Endothelial cell of hepatic sinusoid (primary cell): ENCODE measurements at regions not wholly inside any gene's neighbourhood (a gene's known extent, or its start where the extent isn't known, plus 50 kb on each side); places are given as distances from the start of the nearest gene placed in this dataset.

Experiments
- in situ Hi-C: cut with HindIII; loops from 2 replicates; pipeline ENCODE4 v1.10.0; 2017; ENCODE audit warnings: low sequenced_read_pairs

DNA sequence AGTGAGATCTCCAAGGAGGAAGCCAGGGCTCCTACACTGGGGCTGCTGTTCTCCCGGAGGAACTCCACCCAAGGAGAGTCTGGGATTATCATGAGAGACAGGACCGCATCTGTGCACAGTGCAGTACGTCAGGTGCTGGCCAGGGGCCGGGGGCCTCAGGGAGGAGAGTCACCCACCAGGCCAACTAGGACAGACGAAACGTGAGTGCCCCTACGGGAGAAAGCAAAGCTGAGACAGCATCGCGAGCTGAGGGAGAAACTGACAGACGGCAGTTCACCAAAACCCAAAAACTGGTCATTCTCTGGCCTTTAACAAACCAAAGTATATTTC lies 273.4 kb downstream of the BRD1 start:
- in situ Hi-C loops: no loop called here

DNA sequence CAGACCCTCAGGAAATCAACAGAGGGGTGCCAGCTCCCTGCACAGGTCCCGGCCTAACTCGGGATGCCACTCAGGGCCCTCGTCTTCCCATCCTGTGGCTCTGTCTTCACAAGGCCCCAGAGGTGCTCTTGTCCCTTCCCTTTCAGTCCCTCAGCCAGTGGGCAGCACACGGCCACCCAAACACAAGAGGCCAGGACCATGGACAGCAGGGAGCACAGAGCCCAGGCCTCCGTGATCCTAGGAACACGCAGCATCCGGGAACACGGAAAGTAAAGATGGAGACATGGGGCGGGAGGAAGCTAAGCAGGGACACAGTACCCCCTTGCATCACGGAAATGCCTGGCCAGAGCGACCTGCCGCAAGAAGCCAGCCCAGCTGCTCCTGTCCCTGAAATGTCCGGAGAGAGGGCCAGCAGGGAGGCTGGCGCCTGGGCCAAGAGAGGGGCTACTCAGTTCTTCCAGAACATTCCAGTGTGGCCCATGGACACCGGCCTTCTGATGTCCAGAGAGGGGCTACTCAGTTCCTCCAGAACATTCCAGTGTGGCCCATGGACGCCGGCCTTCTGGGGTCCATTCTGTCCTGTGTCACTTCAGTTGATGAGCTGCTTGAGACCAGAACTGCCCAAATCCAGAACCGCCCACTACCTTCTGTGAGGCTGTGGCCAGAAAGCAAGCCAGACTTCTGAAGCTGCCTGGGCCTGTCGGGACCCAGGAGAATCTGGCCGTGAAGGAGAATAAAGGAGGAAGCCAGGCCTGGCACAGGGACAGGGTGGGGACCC lies 274.0 kb downstream of the BRD1 start:
- in situ Hi-C loops: no loop called here

DNA sequence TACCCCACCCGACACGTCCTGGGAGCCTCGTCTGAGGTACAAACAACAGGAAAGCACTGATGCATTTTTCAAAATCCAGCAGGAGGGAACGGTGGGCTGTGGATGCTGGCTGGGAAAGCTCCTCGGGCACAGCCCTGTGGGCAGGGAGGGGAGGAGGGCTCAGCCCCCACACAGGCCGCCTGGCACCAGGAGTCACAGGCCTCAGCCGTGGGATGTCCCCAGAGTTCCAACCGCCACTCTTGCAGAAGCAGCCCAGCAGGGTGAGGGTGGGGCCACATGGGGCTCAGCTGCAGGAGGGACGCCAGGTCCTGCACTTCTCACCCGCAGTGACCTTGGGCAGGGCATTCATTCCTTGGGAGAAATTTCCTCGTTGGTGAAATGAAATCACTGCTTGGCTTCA lies 274.6 kb downstream of the BRD1 start:
- in situ Hi-C loops: no loop called here

DNA sequence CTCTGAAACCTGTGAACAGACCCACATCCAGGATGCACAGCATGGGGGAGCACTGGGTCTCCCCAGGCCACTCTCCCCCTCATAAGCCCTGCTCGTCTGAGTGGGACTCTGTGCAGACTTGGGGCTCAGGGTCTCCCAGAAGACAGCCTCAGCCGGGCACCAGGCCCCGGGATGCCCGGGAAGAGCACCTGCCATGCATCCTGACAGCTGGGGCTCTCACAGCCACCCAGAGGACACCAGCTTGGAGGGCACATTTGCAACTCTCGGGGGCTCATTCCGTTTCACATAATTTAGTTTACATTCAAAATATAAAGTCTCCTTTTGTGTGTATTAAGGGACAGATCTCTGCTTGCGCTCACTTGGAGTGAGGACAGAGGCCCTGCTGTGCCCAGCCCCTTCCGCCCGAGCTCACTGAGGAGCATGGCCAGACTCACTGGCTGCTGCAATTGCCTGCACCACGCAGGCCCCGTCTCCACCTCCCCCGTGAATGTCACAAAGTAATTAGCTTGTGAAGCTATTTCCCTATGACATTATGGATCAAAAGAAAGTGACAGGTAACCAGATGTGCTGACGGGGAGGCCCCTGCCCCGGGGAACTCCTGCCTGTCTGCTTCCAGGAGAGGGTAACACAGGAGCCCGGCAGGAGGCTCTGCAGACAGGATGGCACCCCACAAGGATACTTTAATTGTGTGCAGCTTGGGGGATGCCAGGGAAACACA lies 275.6 kb downstream of the BRD1 start:
- in situ Hi-C loops: no loop called here

DNA sequence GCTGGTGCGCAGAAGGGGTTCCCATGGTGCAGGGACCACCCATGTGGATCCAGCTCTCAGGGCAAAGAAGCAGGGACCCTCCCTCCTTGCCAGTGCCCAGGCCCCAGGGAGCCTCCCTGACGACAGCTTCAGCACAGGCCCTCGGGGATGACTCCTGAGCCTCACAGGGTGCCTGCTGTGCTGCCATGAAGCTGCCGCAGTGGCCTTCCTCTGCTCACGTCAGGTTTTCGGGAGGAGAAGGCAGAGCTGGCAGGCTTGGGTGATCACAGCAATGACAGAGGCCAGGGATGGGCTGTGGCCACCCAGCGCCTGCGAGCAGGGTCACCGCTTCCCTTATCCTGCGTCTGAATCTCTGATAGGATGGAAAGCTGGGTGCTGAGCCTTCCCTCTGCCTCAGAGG lies 276.2 kb downstream of the BRD1 start:
- in situ Hi-C loops: no loop called here

DNA sequence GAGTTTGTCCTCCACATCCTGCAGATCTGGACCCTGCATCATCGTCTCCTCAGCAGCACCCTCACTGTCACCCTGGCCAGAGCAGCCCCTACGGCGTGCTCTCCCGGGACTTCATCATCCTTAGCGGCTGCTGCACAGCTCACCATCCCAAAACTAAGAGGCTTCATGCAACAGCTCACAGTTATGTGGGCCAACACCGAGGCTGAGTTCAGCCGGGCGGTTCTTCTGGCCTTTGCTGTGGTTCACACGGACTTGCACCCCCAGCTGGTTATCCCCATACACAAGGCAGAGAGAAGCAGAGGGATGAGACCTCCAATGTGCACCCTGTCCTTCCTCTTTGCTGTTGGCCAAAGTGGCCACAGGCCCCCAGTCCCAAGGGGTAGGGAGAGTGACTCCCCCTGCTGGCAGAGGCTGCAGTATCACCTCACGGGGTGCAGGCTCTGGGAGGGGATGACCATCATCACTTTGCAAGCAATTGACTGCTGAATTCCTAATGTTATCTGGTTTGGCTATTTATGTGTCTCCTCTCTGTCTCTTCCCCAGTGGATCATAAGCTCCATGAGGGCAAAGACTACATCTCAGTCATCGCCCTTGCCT lies 276.8 kb downstream of the BRD1 start:
- in situ Hi-C loops: no loop called here

DNA sequence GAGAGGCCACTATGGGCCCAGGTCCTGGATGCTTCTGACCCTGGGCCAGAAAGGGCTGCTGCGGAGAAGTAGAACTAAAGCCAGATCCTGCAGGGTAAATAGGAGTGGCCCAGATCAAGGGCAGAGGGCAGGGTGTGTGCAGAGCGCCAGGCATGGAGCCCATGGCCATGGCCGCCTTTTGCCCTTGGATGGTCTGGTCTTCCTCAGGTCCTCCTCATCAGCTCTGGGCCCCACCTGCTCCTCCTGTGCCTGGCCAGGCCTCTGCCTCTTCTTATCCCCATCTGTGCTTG lies 277.6 kb downstream of the BRD1 start:
- in situ Hi-C loops: no loop called here

DNA sequence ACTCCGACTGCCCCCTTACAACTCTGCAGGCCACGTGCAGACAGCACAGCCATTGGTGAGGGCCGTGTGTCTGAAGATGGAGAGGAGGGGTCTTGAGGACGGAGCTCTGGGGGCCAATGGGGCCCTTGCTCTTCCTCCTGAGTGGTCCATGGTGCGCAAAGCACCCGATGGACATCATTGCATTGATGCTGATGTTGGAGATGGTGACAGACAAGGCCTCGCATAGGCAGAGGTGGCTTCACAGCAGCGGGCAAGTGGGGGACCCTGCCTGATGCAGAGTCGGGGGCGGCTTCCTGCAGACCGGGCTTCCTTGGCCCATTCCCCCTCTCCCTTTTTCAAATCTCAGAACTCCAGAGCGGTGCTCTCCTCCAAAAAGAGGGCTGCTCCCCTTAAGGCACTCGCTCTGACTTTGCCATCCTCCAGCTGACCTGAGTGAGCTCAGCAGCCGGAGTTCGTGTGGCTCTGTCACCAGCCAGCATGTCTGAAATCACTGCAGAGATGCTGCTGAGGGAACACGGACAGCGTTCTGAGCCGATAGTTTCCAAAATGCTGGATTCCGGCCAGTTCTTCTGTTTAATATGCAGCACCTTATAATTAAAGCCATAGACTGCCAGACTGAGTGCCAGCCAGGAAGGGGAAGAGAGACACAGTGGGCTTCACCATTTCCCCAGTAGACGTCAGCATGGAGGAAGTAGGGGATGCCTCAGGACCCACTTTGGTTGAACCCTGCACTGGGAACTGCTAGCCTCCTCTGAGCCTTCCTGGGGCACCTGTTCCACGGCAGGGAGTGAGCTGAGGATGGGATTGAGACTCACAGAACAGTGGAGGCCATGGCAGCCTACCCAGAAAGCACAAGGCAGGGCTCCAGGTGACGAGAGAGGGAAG lies 278.2 kb downstream of the BRD1 start:
- in situ Hi-C loops: loop anchor here (5.0 kb wide), 1 partner anchor 88 kb away; no protein-coding TSS in a partner anchor

DNA sequence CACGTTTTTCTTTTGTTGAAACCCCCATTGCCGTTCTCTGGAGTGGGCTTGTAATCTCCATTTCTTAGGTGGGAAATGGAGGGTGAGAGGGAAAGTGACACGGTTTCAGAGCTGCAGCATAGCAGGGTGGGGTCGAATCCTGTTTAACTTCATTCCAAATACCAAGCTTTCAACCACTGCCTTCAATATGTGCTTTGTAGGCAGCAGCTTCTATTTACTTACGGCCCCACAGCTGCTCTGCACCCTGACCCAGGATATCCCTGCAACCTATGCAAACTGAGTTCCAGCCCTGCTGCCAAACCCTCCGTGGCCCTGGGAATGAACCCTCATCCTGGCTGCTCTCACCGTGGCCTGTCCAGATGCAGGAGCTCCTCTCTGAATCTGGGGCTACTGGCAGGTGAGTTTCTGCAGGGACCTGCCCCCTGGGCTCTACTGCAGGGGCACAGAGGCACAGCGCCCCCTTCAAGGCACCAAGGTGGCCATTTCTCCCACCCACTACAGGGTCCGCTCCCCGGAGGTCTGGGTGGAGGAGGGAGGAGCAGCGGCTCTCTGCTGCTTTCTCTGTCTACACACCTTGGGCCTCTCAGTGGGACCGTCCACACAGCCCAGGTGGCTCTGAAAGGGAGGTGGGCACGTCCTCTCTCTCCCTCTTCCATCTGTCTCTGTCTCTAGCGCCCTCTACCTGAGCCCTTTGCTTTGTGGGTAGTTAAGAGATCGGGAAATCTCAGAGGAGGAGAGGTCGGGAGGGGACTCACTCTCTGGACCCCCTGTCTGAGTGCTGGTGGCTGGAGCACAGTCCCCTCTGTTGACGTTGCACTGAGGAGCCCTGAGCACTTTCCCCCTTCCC lies 279.1 kb downstream of the BRD1 start:
- in situ Hi-C loops: loop anchor here (5.0 kb wide), 1 partner anchor 89 kb away; no protein-coding TSS in a partner anchor

DNA sequence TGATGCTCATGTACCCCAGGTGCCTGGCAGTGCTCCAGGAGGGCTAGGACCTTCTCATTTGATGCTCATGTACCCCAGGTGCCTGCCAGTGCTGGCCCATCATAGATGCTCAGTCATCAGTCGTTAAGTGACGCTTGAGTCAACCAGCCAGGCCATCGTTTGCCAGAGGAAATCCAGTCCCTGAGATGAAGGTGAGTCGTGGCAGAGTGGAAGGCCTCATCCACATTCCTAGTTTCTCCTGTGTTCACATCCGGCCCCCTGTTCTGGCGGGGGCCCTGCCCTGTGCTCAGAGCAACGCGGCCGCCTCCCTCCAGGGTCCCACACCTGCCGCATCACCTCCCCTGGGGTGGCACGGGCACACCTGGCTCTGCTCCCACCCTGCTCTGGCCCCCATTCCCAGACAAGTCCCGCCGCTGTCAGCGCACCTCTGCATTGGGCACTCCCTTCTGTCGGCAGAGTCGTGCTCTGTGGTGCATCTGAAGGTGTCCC lies 279.9 kb downstream of the BRD1 start:
- in situ Hi-C loops: loop anchor here (5.0 kb wide), 1 partner anchor 90 kb away; no protein-coding TSS in a partner anchor

DNA sequence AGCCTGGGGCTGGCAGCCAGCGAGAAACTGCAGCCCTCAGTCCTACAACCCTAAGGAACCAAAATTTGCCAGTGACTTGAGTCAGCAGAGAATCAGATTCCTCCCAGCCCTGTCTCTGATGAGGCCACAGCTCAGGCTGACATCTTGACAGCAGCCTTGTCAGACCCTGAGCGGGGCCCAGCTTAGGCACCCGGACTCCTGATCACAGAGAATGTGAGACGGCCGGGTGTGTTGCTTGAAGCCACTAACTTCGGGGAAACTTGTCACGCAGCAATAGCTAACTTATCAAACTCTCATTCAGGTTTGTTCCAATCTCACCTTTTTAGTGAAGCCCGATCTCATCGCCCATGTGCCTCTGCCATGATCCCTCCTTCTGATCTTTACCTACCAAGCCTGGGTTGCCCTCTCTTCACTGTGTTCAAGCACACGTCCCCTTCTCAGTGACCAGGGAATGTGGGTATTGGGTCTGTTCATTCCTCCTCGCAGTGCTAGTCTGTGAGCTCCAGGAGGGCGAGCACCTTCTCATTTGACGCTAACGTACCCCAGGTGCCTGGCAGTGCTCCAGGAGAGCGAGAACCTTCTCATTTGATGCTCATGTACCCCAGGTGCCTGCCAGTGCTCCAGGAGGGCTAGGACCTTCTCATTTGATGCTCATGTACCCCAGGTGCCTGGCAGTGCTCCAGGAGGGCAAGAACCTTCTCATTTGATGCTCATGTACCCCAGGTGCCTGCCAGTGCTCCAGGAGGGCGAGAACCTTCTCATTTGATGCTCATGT lies 280.7 kb downstream of the BRD1 start:
- in situ Hi-C loops: loop anchor here (5.0 kb wide), 1 partner anchor 90 kb away; no protein-coding TSS in a partner anchor

DNA sequence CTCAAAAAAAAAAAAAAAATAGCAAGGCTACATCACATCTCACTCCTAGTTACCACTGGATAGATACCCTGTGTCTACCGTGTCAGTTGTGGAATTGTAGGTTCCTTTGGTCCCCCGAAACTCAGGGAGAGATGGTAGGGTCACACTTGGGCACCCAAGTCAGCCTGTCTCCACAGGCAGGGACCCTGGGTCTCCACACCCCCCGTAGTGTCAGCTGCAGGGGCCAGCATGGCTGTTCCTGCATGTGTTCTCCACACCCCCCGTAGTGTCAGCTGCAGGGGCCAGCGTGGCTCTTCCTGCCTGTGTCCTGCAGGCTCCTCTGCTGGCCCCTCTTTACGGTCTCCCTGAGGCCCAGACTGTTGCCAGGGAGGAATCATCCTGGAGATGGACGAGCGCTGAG lies 282.1 kb downstream of the BRD1 start:
- in situ Hi-C loops: loop anchor here (5.0 kb wide), 1 partner anchor 92 kb away; no protein-coding TSS in a partner anchor

DNA sequence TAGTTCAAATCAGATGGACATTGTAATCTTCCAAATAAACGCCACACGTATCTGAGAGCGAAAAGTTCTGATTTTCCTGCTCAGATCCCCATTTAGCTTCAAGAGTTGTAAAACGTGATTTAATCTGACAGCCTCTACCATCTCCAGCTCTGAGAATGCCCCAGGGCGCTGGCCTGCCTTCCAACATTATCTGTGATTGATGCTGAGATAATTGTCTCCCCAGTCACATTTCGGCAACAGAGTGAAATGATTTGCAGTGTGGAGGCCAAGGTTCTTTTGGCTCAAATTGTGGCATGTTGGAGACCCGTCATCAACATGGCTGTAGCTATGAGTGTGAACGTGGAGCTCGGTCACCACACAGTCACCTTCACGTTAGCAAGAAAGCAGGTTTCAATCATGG lies 283.4 kb downstream of the BRD1 start:
- in situ Hi-C loops: no loop called here

DNA sequence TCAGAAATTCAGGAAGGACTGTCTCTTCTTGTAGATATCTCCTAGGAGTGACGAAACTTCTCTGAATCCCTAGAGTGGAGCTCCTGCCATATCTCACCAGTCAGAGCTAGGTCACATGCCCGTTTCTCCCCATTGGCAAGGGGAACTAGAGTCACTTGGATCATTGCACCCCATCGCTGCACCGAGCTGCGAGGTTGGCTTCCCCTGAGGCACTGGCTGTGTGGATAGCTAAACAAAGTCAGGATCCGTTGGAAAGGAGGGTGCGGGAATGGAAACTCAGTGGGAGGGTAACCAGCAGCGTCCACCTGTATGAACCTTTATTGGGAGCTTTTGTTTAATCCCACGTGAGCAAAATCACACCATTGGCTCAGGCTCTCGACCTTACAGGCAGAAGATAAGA lies 283.8 kb downstream of the BRD1 start:
- in situ Hi-C loops: no loop called here

DNA sequence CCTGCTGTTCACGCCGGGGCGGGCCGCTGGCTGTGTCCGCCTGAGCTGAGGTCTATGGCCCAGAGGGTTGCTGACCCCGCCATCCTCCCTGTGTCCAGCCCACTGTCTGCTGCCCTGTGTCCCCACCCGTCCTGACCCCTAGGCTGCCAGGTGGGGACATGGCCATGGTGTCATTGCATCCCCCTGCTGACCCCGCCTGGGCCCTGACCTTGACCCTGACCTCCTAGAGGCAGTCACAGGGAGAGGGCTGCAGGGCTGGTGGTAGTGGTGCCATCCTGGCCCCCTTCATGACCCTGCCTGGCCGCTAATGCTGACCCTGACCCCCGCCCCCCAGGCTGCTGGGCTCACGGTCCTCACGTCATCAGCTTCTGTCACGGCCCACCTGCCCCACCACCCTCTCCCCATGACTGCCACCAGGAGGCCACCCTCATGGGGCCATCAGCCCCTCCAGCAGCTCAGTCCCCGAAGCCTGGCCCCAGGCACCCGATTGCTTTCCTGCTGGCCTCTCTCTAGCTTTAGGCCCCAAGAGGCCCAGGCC lies 285.9 kb downstream of the BRD1 start:
- in situ Hi-C loops: no loop called here

DNA sequence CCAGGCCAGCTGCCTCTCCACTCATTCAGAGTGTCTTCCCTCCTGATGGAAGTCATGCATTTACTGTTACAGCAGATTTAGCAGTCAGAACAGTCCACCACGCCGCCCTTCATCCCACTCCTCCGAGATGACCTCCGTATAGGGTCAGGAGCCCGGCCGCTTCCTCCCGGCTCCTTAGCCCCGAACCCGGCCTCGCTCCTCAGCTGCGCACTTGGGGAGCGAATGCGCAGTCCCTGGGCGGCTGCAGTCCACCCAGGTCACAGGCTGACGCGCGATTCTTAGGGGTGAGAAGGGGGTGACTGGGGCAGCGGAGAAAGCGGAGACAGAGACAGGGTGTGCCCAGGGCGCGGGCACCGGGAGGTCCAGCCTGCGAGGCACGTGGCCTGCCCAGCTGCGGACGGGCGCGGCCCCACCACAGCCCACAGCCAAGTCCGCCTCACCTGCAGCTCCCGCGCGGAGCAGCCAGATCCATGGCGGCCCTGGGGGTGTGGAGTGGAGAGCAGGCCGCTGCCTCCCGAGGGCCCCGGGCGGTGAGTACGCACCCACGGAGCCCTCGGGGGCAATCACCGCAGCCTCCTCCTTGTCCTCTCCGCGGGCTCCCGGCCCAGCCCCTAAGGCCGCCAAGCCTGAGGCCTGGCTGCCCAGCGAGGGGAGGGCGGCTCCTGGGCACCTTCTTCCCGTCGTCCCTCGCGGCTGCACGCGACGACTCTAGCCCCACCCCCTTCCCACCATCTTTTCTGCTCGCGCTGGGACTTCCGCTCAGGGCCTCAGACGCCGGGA lies 286.6 kb downstream of the BRD1 start:
- in situ Hi-C loops: no loop called here

DNA sequence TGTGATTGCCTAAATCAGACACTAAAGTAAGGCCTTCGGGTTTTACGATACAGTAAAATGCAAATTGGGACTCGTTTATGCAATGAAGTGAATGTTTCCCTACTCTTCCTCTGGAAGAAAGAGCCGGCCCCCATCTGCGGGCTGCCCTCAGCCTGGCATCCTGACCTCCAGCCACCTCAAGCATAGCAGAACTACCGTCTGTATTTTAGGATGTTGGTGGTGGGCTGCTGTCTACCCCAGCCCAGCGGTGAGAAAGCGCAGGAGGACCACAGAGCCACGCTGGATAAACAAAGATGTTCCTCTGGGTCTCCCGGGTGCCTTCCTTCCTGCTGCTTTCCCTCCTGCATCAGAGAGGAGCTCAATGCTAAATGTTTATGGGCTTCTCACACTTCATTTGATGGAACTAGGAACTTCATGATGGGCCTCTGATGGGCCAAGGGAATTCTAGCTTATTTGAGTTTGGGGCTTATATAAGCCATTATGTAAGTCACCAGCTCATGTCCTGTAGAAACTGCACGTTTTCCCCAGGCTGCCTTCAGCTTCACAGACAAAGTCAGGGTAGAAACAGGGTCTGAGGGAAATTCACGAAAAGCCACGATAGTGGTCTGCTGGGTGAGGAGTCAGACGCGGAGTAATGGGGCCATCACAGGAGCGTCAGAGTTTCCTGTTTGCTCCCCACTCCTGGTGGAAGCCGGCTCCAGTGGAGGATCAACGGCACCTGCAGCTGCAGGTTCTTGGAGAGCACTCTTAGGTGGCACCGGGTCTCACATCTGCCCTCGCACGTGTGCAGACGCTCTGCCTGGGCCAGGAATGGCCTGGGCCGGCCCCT lies 287.4 kb downstream of the BRD1 start:
- in situ Hi-C loops: no loop called here
